Prostate gland (tissue), 2 donors: ENCODE measurements at regions not wholly inside any gene's neighbourhood (a gene's known extent, or its start where the extent isn't known, plus 50 kb on each side); places are given as distances from the start of the nearest gene placed in this dataset.

Experiments used
- DNase-seq: peaks from one replicate; pipeline ENCODE4 v3.0.0-alpha.2; 2019; ENCODE audit warnings: low spot score
- H3K27ac ChIP-seq, 2 donors: fragments of 200-600 bp; sonication (generic); 2 replicates each; pipeline ENCODE4 v1.5.1; 2017 to 2019
- H3K27me3 ChIP-seq: fragments of 200-600 bp; sonication (generic); replicated peaks from 2 replicates; pipeline ENCODE4 v1.5.1; 2019; ENCODE audit not compliant: insufficient read depth
- H3K36me3 ChIP-seq, 2 donors: fragments of 200-600 bp; sonication (generic); 1 replicate in 1 of 2; 2 replicates in 1 of 2; pipeline versions ENCODE4 v1.5.1 to v1.8.1; 2017 to 2019
- H3K4me1 ChIP-seq: fragments of 200-600 bp; sonication (generic); replicated peaks from 2 replicates; pipeline ENCODE4 v1.5.1; 2019
- H3K4me3 ChIP-seq, 2 donors: fragments of 200-600 bp; sonication (generic); 2 replicates each; pipeline ENCODE4 v1.5.1; 2017 to 2019
- H3K9me3 ChIP-seq: fragments of 200-600 bp; sonication (generic); 2 replicates; pipeline ENCODE4 v1.5.1; 2017
- CTCF ChIP-seq, 4 experiments: fragments of 200-600 bp in 2 of 4; fragments of 450-650 bp in 2 of 4; sonication (generic) in 2 of 4; IDR thresholded peaks; 1 replicate in 3 of 4; 2 replicates in 1 of 4; pipeline ENCODE4 v1.5.1; 2016 to 2019; ENCODE audit warnings: antibody characterized with exemption in 4 of 4, mild to moderate bottlenecking in 2 of 4, moderate library complexity in 2 of 4
- POLR2A ChIP-seq: fragments of 450-650 bp; IDR thresholded peaks from one replicate; pipeline ENCODE4 v1.6.1; 2016; ENCODE audit warnings: antibody characterized with exemption, mild to moderate bottlenecking
- POLR2AphosphoS5 ChIP-seq: sonication (generic); formaldehyde crosslinking; IDR thresholded peaks from one replicate; pipeline ENCODE4 v1.6.1; 2017; ENCODE audit warnings: antibody characterized with exemption
- WGBS: methylation state at CpG from one replicate; pipeline ENCODE4 v1.1.5; 2018; 5-methylcytosine and 5-hydroxymethylcytosine counted together
- intact Hi-C: fragments of 100-400 bp; cut with DNase I; formaldehyde crosslinking; loops from one replicate; pipeline ENCODE4 v1.14.2; 2022

GRCh38 chr4:184941671-184942418 lies 76.4 kb upstream of the HELT start:
- H3K36me3 ChIP-seq = no peaks in the 10 kb centered on the region

GRCh38 chr4:184942444-184943425 lies 75.6 kb upstream of the HELT start:
- Histone ChIP-seq H3K9me3 (no peaks in the 10 kb centered on the region), H3K36me3 (no peaks in the 10 kb centered on the region), H3K27ac (no peak overlapping the region), H3K27me3 (no peaks in the 10 kb centered on the region), H3K4me1 (no peaks in the 10 kb centered on the region), H3K4me3 (no peak overlapping the region)
- intact Hi-C loops = no loop called here
- WGBS = 92% methylated on average over 13 of the region's 13 CpGs
- peak; percentile 1 for DNase-seq
- TF ChIP-seq POLR2AphosphoS5 = no peak
- no peak for TF ChIP-seq POLR2A
- no peak for TF ChIP-seq CTCF (IDR thresholded peaks at IDR 0.05)

More at GRCh38 chr4:184941671-184942418, 76.4 kb upstream of the HELT start:
- 81% methylated on average over 13 of the region's 13 CpGs for WGBS
- H3K27ac ChIP-seq = no peak overlapping the region
- H3K4me1 ChIP-seq = peaks cover 2% of the 10 kb centered on the region
- no peaks in the 10 kb centered on the region for H3K27me3 ChIP-seq
- no peak for TF ChIP-seq POLR2A
- TF ChIP-seq POLR2AphosphoS5 = no peak
- TF ChIP-seq CTCF (IDR thresholded peaks at IDR 0.05) = no peak
- no peak overlapping the region for H3K4me3 ChIP-seq
- intact Hi-C loops = no loop called here
- DNase-seq = no peak
- no peaks in the 10 kb centered on the region for H3K9me3 ChIP-seq

- H3K9me3 ChIP-seq = no peaks in the 10 kb centered on the region
- H3K27me3 ChIP-seq = no peaks in the 10 kb centered on the region
- no peak for DNase-seq
- TF ChIP-seq POLR2AphosphoS5 (no peak), CTCF (IDR thresholded peaks at IDR 0.05) (no peak), POLR2A (no peak)
- no peaks in the 10 kb centered on the region for H3K4me1 ChIP-seq
- H3K36me3 ChIP-seq = no peaks in the 10 kb centered on the region
- H3K4me3 ChIP-seq = no peak overlapping the region
- no peak overlapping the region for H3K27ac ChIP-seq
- 87% methylated on average over 3 of the region's 3 CpGs for WGBS
- intact Hi-C loops = no loop called here
These were observed 69.3 kb upstream of the HELT start for GRCh38 chr4:184949020-184949419.

- Histone ChIP-seq H3K27me3 (no peaks in the 10 kb centered on the region), H3K9me3 (no peaks in the 10 kb centered on the region), H3K4me3 (no peak overlapping the region), H3K36me3 (no peaks in the 10 kb centered on the region), H3K4me1 (no peaks in the 10 kb centered on the region), H3K27ac (no peak overlapping the region)
- 88% methylated on average over 9 of the region's 9 CpGs for WGBS
- intact Hi-C loops = no loop called here
- no peak for TF ChIP-seq POLR2A
- no peak for DNase-seq
These were observed 68.0 kb upstream of the HELT start for GRCh38 chr4:184950117-184950830.

- 85% methylated on average over 13 of the region's 13 CpGs for WGBS
- Histone ChIP-seq H3K4me1 (no peaks in the 10 kb centered on the region), H3K27me3 (no peaks in the 10 kb centered on the region), H3K4me3 (no peak overlapping the region), H3K27ac (no peak overlapping the region), H3K9me3 (no peaks in the 10 kb centered on the region), H3K36me3 (no peaks in the 10 kb centered on the region)
- no peak for DNase-seq
- no peak for TF ChIP-seq POLR2A
- TF ChIP-seq POLR2AphosphoS5 = no peak
- no peak for TF ChIP-seq CTCF (IDR thresholded peaks at IDR 0.05)
- intact Hi-C loops = no loop called here
These were observed 67.4 kb upstream of the HELT start for GRCh38 chr4:184950926-184951325.
